Stimulated activated CD8-positive, alpha-beta memory T cell treated with anti-CD3 and anti-CD28 coated beads, Interleukin-4, amount 100 ng/mL, for 24 hours (primary cell): ENCODE measurements at regions not wholly inside any gene's neighbourhood (a gene's known extent, or its start where the extent isn't known, plus 50 kb on each side); places are given as distances from the start of the nearest gene placed in this dataset.

Source experiments
- DNase-seq: peaks from one replicate; pipeline ENCODE4 v3.0.0-alpha.2; 2020; ENCODE audit warnings: low read depth

DNA sequence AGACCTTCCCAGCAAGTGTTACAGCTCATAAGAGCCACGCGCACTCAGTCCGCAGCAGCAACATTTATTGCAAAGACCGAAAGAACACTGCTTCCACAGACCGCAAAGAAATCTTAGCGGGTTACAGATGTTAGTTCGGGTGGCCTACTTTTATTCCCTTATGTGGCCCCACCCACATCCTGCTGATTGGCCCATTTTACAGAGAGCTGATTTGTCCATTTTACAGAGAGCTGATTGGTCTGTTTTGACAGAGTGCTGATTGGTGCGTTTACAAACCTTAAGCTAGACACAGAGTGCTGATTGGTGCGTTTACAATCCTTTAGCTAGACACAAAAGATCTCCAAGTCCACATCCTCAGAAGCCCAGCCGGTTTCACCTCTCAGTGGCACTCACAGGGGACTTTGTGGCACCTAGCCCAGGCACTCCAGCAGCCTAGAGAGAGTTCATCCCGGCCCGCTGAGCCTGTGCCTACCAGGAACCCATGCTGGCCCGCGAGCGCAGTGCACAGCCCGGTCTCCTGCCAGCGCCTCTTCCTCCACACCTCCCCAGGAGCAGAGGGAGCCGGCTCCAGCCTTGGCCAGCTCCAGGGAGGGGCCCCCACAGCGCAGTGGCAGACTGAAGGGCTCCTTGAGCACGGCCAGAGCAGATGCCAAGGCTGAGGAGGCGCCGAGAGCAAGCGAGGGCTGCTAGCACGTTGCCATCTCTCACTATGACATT lies 244.3 kb upstream of the TSHZ2 start:
- no peak for DNase-seq

DNA sequence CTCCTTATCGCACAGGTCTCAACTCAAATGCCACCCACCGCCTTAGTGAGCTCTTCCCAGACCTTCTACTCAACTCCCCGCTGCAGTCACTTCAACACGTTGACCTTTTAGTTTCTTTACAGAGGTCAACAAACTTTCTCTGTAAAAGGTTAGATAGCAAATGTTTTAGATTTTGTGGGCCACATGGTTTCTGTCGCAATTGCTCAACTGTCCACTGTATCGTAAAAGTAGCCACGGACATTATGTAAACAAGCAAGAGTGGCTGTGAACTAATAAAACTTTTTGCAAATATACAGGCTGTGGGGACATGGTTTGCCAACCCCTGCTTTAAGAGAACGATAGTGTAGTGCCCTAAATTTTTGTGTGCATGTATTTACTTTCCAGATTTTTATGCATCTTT lies 247.6 kb upstream of the TSHZ2 start:
- no peak for DNase-seq

GRCh38 chr20:52722926-52723688 lies 249.1 kb upstream of the TSHZ2 start:
- no peak for DNase-seq

- no peak for DNase-seq
These were observed 264.0 kb upstream of the TSHZ2 start for GRCh38 chr20:52708137-52708536.

DNA sequence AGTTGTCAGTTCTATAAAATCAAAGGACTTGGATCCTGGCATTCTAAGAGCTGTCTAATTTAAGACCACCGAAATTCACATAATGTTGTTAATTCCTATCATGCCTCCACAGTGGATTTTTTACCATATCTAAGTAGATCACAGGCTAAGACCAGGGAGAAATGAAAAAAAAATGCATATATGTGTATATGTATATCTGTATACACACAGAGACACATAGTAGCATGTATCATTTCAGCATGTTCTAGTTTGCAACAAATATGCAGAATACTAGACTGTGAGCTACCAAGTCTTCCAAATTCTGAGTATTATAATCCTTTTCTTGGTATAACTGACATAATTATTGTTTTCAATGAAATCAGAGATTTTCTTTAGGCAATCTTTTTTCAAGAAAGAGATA lies 267.6 kb upstream of the TSHZ2 start:
- DNase-seq: no peak

DNA sequence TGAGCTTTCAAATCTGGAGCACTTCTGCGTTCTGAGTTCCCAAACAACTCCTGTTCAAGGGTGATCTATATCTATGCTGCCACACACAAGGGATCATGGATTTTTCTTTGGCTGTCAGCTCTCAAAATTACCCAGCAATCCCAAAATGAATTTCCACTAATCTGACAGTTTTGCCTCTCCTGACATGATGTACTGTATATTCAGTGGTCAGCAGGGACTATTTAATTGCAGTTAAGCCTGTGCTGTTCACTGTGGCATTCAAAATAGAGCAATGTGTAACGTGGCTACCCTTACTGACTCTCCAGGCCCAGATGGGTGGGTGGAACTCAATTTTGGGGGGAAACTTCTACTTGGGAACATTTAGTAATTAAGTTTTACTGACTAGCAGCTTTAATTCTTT lies 283.8 kb upstream of the TSHZ2 start:
- DNase-seq: no peak

DNA sequence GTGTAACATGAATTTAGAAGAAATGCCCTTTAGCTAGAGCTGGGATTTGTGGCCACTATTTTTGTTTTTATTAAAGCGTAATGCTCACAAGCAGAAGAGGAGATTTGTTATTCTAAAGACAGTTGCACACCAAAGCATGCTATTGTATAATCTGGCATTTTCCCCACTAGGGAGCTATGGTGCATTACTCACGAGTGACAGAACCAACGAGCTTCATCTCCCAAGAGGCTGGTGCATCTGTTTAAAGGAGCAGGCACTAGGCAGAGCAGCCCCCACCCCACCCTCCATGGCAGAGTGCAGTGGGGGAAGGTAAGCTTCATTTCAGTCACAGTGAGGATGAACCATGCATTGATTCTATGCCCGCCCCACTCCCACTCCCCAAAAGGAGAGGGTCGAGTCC lies 287.3 kb upstream of the TSHZ2 start:
- no peak for DNase-seq

- DNase-seq: no peak
These were observed 288.0 kb upstream of the TSHZ2 start for GRCh38 chr20:52684176-52684575.

DNA sequence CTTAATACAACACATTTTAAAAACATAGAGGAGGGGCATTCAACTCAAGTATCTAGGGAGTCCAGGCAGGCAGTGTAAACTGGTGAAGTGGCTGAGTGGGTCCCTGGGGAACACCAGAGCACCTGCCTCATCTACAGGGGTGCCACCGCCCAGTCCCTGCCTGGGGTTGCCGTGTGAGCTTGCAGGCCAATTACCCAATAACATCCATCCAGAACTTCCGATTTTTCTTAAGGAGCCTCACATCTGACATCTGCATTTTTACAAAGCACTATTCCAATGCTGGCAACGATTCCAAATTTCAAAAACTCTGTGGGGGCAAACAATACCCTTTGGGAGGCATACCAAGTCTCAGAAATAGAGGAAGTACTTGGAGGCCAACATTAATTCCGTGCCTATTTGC lies 288.4 kb upstream of the TSHZ2 start:
- no peak for DNase-seq

DNA sequence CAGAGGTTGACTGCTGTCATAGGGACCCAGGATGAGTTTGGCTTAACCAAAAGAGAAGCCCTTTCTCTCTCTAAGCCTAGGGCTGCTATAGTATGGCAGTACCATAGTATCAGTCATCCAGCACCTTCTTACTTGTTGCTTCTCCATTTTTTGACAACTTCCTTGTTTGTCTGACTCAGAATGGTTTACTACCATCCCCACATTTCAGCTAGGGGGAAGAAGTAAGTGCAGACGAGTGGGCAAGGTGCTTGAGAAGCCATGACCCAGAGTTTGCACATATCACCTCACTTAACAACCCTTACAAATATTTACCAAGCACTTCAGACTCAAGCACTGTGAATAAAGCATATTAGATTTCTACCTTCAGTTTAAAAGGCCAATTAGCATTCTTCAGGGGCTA lies 289.9 kb upstream of the TSHZ2 start:
- no peak for DNase-seq

DNA sequence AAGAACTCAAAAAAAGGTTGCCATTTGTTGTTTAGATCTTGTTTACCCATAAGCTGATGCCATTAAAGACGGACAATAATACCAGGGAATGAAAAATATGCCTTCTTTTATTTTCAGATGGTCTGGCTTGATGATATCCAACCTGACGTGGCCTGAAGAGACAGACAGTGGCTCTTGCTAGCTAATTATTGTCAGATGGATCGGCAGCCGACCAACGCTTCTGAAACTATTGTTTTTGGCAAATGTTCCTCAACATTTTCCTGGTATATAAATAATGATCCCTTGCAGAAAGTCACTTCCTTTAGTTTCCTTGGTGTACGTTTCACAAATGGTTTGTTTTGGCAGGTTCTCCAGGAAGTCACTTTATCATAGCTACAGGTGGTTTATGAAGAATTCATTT lies 290.9 kb upstream of the TSHZ2 start:
- DNase-seq: no peak

GRCh38 chr20:52677216-52677615 lies 294.9 kb upstream of the TSHZ2 start:
- no peak for DNase-seq

GRCh38 chr20:52676283-52676995 lies 295.7 kb upstream of the TSHZ2 start:
- DNase-seq: no peak

DNA sequence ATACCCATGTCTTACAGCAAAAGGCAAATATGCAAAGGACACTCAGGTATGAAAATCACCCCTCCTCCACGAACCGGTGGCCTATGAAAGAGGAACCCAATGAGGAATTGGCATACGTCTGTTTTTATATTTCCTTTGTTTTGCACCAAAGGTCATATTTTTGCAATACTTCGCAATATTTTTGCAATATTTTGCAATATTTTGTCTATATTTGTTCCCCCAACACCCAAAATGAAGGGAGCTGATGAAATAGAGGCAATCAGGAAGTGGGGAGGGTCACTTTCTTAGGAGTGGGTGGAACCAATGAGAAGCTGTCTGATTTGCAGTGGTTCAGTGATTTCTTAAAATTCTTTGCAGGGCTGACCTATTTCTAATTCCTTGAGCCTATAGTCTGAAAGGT lies 296.8 kb upstream of the TSHZ2 start:
- DNase-seq: no peak

GRCh38 chr20:52668626-52669025 lies 303.5 kb upstream of the TSHZ2 start:
- no peak for DNase-seq

DNA sequence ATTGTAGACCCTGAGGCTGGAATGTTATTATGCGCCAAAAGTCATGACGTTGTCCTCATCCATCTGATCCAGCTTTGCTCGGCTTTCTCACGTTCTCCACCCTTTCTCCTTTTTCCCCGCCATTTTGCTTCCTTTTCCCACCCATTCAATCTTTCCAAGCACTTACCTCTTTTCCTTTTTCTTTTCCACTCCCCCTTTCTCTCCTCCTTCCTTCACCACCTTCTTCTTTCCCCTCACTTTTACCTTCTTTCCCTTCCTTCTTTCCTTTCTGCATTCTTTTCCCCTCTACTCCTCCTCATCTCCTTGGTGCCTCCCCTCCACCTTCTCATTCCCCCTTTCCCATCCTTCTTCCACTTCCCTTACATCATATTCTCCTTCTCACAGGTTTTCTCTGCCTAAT lies 304.8 kb upstream of the TSHZ2 start:
- no peak for DNase-seq

DNA sequence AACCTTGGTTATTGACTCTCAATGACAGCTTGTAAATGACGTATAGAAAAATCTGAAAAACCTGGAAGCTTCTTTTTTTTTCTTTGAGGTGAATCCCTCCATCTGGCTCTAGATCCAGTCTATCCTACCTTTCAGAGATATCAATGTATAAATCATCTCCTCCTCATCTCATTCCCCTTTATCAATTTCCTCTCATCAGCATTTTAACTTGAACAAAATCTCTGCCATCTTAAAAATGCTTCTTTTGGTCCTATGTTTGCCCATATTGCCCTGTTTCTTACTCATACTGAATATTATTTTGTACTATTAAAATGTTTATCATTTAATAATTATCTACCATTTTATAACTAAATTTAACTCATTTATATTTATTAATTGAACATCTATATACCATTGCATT lies 306.7 kb upstream of the TSHZ2 start:
- DNase-seq: no peak

GRCh38 chr20:52655395-52655794 lies 316.8 kb upstream of the TSHZ2 start:
- DNase-seq: no peak

DNA sequence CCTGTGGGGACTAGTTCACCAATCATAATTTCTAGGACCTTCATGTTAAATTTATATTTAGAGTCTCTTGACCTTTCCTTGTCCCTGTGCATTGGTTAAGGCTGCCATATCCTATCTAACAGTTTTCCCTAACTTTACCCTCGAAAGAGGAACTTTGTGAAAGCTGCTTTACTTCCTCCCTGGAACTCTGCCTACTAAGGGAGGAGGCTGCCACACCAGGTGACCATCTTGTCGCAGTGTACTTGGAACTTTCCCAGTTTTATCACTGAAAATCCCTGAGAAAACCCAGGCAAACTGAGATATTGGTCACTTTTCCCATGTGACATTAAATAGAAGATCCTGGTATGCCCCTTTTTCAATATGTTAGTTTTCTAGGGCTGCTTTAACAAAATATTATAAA lies 317.6 kb upstream of the TSHZ2 start:
- no peak for DNase-seq

GRCh38 chr20:52652271-52652670 lies 319.9 kb upstream of the TSHZ2 start:
- DNase-seq: no peak

GRCh38 chr20:52649727-52650126 lies 322.4 kb upstream of the TSHZ2 start:
- no peak for DNase-seq

GRCh38 chr20:52645822-52646221 lies 326.3 kb upstream of the TSHZ2 start:
- no peak for DNase-seq

- no peak for DNase-seq
These were observed 329.1 kb upstream of the TSHZ2 start for GRCh38 chr20:52643034-52643433.
